Pancreas (tissue), 10 donors: ENCODE measurements at regions not wholly inside any gene's neighbourhood (a gene's known extent, or its start where the extent isn't known, plus 50 kb on each side); places are given as distances from the start of the nearest gene placed in this dataset.

Experiments
- ATAC-seq, 4 donors: fragments of 200-7000 bp; cut with Tn5 transposase; one replicate each; pipeline versions ENCODE4 v1.8.0 to v1.9.1; 2020; ENCODE audit warnings: mild to moderate bottlenecking in 4 of 4, moderate library complexity in 4 of 4
- DNase-seq, 6 donors: peaks; one replicate each; pipeline ENCODE4 v3.0.0-alpha.2; 2020
- FAIRE-seq: peaks from 2 replicates; lab custom pipeline; 2012; peaks lifted over from hg19 to GRCh38; lab: Jason Lieb, UNC
- H3K27ac ChIP-seq, 4 donors: fragments of 200-600 bp; sonication (generic); 1 replicate in 3 of 4; 2 replicates in 1 of 4; pipeline versions ENCODE4 v1.5.0 to v1.8.0; 2020
- H3K27me3 ChIP-seq, 4 donors: fragments of 200-600 bp; one replicate each; pipeline ENCODE4 v1.8.0; 2021
- H3K36me3 ChIP-seq, 3 donors: fragments of 200-600 bp; sonication (generic) in 1 of 3; one replicate each; pipeline versions ENCODE4 v1.5.0 to v1.8.0; 2020 to 2021
- H3K4me1 ChIP-seq, 3 donors: fragments of 200-600 bp; one replicate each; pipeline ENCODE4 v1.8.0; 2021
- H3K4me3 ChIP-seq, 4 donors: fragments of 200-600 bp; sonication (generic) in 2 of 4; one replicate each; pipeline versions ENCODE4 v1.5.0 to v1.8.0; 2020 to 2021
- H3K9me3 ChIP-seq, 4 donors: fragments of 200-600 bp; one replicate each; pipeline ENCODE4 v1.8.0; 2021
- CTCF ChIP-seq, 4 donors: fragments of 200-600 bp; sonication (generic) in 3 of 4; IDR thresholded peaks; one replicate each; pipeline versions ENCODE4 v1.5.0 to v1.8.0; 2021; ENCODE audit warnings: antibody characterized with exemption in 4 of 4
- WGBS, 2 donors: extraction: QIAGEN DNeasy Blood & Tissue Kit; methylation state at CpG; one replicate each; pipeline ENCODE4 v1.1.7; 2013; 5-methylcytosine and 5-hydroxymethylcytosine counted together
- intact Hi-C, 3 donors: fragments of 100-400 bp; cut with DNase I; formaldehyde crosslinking; loops; one replicate each; pipeline versions ENCODE4 v1.11.1 to v1.14.2; 2022
- donor health status: healthy with polysubstance abuse.
- donor health status: DM: no; HTN: no; CAD: no; lungs with moderate emphysema.
- donor health status: DM: no; HTN: no; CAD: no.
- donor health status: control.
- donor health status: control.
- donor health status: Bipolar disorder and iron deficiency.
- donor health status: DM: yes; HTN: yes; CAD: no.
- donor health status: DM: no; HTN: no; CAD: no.
- donor health status: DM: no; HTN: no; CAD: no.
- donor health status: DM: yes; HTN: yes; CAD: no.

- no peaks in the 10 kb centered on the region for H3K27me3 ChIP-seq
- 53 to 65% methylated on average over 3 of the region's 3 CpGs for WGBS, 2 donors
- no peaks in the 10 kb centered on the region for H3K4me1 ChIP-seq
- FAIRE-seq (no peak), ATAC-seq (no peak), DNase-seq (peak in 2 of 6 donors; percentile 10 to 42)
- no peaks in the 10 kb centered on the region for H3K36me3 ChIP-seq
- no peak overlapping the region for H3K27ac ChIP-seq
- no peak for TF ChIP-seq CTCF (IDR thresholded peaks at IDR 0.05)
- intact Hi-C loops = no loop called here
- no peaks in the 10 kb centered on the region for H3K9me3 ChIP-seq
- no peak overlapping the region for H3K4me3 ChIP-seq
These were observed 64.0 kb downstream of the TBR1 start for GRCh38 chr2:161480123-161480522.

- H3K36me3 ChIP-seq = no peaks in the 10 kb centered on the region
- no peak overlapping the region for H3K4me3 ChIP-seq
- ATAC-seq (no peak), FAIRE-seq (no peak), DNase-seq (no peak)
- H3K27ac ChIP-seq = no peak overlapping the region
- no peaks in the 10 kb centered on the region for H3K9me3 ChIP-seq
- H3K4me1 ChIP-seq = no peaks in the 10 kb centered on the region
- intact Hi-C loops = no loop called here
- no peaks in the 10 kb centered on the region for H3K27me3 ChIP-seq
- WGBS, 2 donors = 75 to 76% methylated on average over 1 of the region's 1 CpG
- TF ChIP-seq CTCF (IDR thresholded peaks at IDR 0.05) = no peak
These were observed 65.5 kb downstream of the TBR1 start for GRCh38 chr2:161481619-161482018.

- Histone ChIP-seq H3K27me3 (no peaks in the 10 kb centered on the region), H3K4me3 (no peak overlapping the region), H3K27ac (no peak overlapping the region), H3K4me1 (no peaks in the 10 kb centered on the region), H3K36me3 (no peaks in the 10 kb centered on the region), H3K9me3 (no peaks in the 10 kb centered on the region)
- no peak for FAIRE-seq
- DNase-seq = no peak
- ATAC-seq = no peak
- TF ChIP-seq CTCF (IDR thresholded peaks at IDR 0.05) = no peak
- intact Hi-C loops = no loop called here
- WGBS, 2 donors = 43 to 45% methylated on average over 1 of the region's 1 CpG
These were observed 68.0 kb downstream of the TBR1 start for GRCh38 chr2:161484061-161484460.

GRCh38 chr2:161486111-161486510 is 70.0 kb downstream of the TBR1 start:
- no peak for DNase-seq
- Histone ChIP-seq H3K4me3 (no peak overlapping the region), H3K4me1 (no peaks in the 10 kb centered on the region), H3K9me3 (no peaks in the 10 kb centered on the region), H3K36me3 (no peaks in the 10 kb centered on the region), H3K27ac (no peak overlapping the region), H3K27me3 (no peaks in the 10 kb centered on the region)
- intact Hi-C loops = no loop called here
- TF ChIP-seq CTCF (IDR thresholded peaks at IDR 0.05) = no peak
- FAIRE-seq = no peak
- ATAC-seq = no peak

- intact Hi-C loops = no loop called here
- H3K4me1 ChIP-seq = no peaks in the 10 kb centered on the region
- WGBS, 2 donors = 54 to 61% methylated on average over 3 of the region's 3 CpGs
- no peak for ATAC-seq
- H3K27me3 ChIP-seq = no peaks in the 10 kb centered on the region
- no peak for DNase-seq
- FAIRE-seq = no peak
- no peaks in the 10 kb centered on the region for H3K36me3 ChIP-seq
- no peak overlapping the region for H3K27ac ChIP-seq
- TF ChIP-seq CTCF (IDR thresholded peaks at IDR 0.05) = no peak
- no peak overlapping the region for H3K4me3 ChIP-seq
- H3K9me3 ChIP-seq = no peaks in the 10 kb centered on the region
These were observed 72.1 kb downstream of the TBR1 start for GRCh38 chr2:161488131-161488699.
